ENCODE measurements at regions not wholly inside any gene's neighbourhood (a gene's known extent, or its start where the extent isn't known, plus 50 kb on each side); places are given as distances from the start of the nearest gene placed in this dataset.

DNA sequence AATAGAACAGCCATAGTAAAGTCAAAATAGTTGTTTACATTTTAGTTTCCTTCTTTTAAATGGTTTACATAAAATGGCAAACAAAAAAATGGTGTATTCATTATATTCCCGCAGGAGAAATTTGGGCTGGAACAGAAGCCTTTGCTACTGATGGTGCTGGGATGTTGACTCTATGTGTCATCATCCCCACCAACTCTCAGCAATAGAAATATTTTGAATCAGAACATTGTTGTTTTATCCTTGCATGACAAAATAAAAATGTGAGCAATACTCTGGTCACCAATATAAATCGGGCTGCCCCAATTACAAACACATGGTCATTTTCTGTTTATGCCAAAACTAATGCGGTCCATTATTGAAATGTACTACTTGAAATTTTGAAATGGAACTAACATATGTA, 1131.6 kb upstream of the PCDH7 start:
- Histone ChIP-seq H3F3A (ENCODE audit: insufficient read depth, low read length, poor library complexity, severe bottlenecking) (no peaks in the 10 kb centered on the region), H2AFZ (ENCODE audit: low read depth, low read length) (no peak overlapping the region), H3K27ac (ENCODE audit: low read length) (no peak overlapping the region), H3K9me2 (ENCODE audit: insufficient read depth, low read length) (no peaks in the 10 kb centered on the region), H4K20me1 (ENCODE audit: insufficient read depth) (no peaks in the 10 kb centered on the region), H3K4me3 (ENCODE audit: low read length) (no peak overlapping the region), H3K36me3 (ENCODE audit: insufficient read depth, low read length) (no peaks in the 10 kb centered on the region), H3K27me3 (ENCODE audit: insufficient read depth, low read depth, low read length) (no peaks in the 10 kb centered on the region), H3K9me3 (ENCODE audit: low read length) (no peaks in the 10 kb centered on the region), H3K79me2 (replicated peaks; ENCODE audit: insufficient read depth, low read length) (no peaks in the 10 kb centered on the region), H3K9ac (ENCODE audit: low read length) (no peak overlapping the region), H3K4me2 (ENCODE audit: low read length) (no peak overlapping the region)
- TF ChIP-seq SMC3 (conservative IDR thresholded peaks at IDR 0.05; ENCODE audit: poor library complexity) (no peak), TAF1 (IDR thresholded peaks at IDR 0.05; ENCODE audit: low read depth) (no peak), MXI1 (conservative IDR thresholded peaks at IDR 0.05; ENCODE audit: poor library complexity, severe bottlenecking) (no peak), RAD21 (conservative IDR thresholded peaks at IDR 0.05) (no peak), EZH2 (IDR thresholded peaks at IDR 0.05; ENCODE audit: borderline replicate concordance, insufficient read depth, low read length, poor library complexity, severe bottlenecking) (no peak), POLR2AphosphoS5 (IDR thresholded peaks at IDR 0.05) (no peak), EP300 (conservative IDR thresholded peaks at IDR 0.05; ENCODE audit: poor library complexity, severe bottlenecking) (no peak)
- TF ChIP-seq, protein P1, sequence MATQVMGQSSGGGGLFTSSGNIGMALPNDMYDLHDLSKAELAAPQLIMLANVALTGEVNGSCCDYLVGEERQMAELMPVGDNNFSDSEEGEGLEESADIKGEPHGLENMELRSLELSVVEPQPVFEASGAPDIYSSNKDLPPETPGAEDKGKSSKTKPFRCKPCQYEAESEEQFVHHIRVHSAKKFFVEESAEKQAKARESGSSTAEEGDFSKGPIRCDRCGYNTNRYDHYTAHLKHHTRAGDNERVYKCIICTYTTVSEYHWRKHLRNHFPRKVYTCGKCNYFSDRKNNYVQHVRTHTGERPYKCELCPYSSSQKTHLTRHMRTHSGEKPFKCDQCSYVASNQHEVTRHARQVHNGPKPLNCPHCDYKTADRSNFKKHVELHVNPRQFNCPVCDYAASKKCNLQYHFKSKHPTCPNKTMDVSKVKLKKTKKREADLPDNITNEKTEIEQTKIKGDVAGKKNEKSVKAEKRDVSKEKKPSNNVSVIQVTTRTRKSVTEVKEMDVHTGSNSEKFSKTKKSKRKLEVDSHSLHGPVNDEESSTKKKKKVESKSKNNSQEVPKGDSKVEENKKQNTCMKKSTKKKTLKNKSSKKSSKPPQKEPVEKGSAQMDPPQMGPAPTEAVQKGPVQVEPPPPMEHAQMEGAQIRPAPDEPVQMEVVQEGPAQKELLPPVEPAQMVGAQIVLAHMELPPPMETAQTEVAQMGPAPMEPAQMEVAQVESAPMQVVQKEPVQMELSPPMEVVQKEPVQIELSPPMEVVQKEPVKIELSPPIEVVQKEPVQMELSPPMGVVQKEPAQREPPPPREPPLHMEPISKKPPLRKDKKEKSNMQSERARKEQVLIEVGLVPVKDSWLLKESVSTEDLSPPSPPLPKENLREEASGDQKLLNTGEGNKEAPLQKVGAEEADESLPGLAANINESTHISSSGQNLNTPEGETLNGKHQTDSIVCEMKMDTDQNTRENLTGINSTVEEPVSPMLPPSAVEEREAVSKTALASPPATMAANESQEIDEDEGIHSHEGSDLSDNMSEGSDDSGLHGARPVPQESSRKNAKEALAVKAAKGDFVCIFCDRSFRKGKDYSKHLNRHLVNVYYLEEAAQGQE (IDR thresholded peaks at IDR 0.05; ENCODE audit: borderline replicate concordance) = no peak
- TF ChIP-seq, protein P2, sequence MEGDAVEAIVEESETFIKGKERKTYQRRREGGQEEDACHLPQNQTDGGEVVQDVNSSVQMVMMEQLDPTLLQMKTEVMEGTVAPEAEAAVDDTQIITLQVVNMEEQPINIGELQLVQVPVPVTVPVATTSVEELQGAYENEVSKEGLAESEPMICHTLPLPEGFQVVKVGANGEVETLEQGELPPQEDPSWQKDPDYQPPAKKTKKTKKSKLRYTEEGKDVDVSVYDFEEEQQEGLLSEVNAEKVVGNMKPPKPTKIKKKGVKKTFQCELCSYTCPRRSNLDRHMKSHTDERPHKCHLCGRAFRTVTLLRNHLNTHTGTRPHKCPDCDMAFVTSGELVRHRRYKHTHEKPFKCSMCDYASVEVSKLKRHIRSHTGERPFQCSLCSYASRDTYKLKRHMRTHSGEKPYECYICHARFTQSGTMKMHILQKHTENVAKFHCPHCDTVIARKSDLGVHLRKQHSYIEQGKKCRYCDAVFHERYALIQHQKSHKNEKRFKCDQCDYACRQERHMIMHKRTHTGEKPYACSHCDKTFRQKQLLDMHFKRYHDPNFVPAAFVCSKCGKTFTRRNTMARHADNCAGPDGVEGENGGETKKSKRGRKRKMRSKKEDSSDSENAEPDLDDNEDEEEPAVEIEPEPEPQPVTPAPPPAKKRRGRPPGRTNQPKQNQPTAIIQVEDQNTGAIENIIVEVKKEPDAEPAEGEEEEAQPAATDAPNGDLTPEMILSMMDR (IDR thresholded peaks at IDR 0.05; ENCODE audit: poor library complexity, severe bottlenecking) = no peak

DNA sequence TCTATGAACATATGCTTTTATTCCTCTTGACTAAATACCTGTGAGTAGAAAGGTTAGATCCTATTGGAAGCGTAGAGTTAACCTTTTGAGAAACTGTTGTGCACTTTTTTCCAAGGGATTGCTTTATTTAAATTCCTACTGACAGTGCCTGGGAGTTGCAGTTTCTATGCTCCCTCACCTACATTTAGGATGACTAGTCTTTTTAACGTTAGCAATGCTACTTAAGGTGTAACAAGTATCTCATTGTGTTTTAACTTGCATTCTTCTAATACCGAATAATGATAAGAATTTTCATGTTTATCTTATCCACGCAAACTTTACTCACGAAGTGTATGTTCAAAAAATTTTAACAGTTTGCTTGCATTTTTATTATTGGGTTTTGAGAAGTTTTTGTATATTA, 1123.9 kb upstream of the PCDH7 start:
- no peaks in the 10 kb centered on the region for H3K9me3 ChIP-seq (ENCODE audit: low read length)
- H2AFZ ChIP-seq (ENCODE audit: low read depth, low read length) = no peak overlapping the region
- H3K36me3 ChIP-seq (ENCODE audit: insufficient read depth, low read length) = no peaks in the 10 kb centered on the region
- no peak overlapping the region for H3K4me2 ChIP-seq (ENCODE audit: low read length)
- no peak overlapping the region for H3K4me3 ChIP-seq (ENCODE audit: low read length)
- H4K20me1 ChIP-seq (ENCODE audit: insufficient read depth) = no peaks in the 10 kb centered on the region
- no peaks in the 10 kb centered on the region for H3K79me2 ChIP-seq (replicated peaks; ENCODE audit: insufficient read depth, low read length)
- H3K9ac ChIP-seq (ENCODE audit: low read length) = no peak overlapping the region
- H3K27ac ChIP-seq (ENCODE audit: low read length) = no peak overlapping the region
- no peaks in the 10 kb centered on the region for H3F3A ChIP-seq (ENCODE audit: insufficient read depth, low read length, poor library complexity, severe bottlenecking)
- no peaks in the 10 kb centered on the region for H3K27me3 ChIP-seq (ENCODE audit: insufficient read depth, low read depth, low read length)
- H3K9me2 ChIP-seq (ENCODE audit: insufficient read depth, low read length) = no peaks in the 10 kb centered on the region
- TF ChIP-seq RAD21 (conservative IDR thresholded peaks at IDR 0.05) (no peak), SMC3 (conservative IDR thresholded peaks at IDR 0.05; ENCODE audit: poor library complexity) (no peak)
- TF ChIP-seq, protein P2 (IDR thresholded peaks at IDR 0.05; ENCODE audit: poor library complexity, severe bottlenecking) = no peak

Data from neural cell (in vitro differentiated cells).